IgD-negative memory B cell (primary cell): ENCODE measurements at regions not wholly inside any gene's neighbourhood (a gene's known extent, or its start where the extent isn't known, plus 50 kb on each side); places are given as distances from the start of the nearest gene placed in this dataset.

Experiments used
- H3K27ac Mint-ChIP-seq, 3 donors: one replicate each; pipeline ENCODE4 v1.8.0; 2020 to 2022; ENCODE audit warnings: mild to moderate bottlenecking in 3 of 3, mixed read lengths in 3 of 3, moderate library complexity in 1 of 3
- H3K27me3 Mint-ChIP-seq: one replicate; pipeline ENCODE4 v1.8.0; 2021; ENCODE audit warnings: mixed read lengths
- H3K36me3 Mint-ChIP-seq: one replicate; pipeline ENCODE4 v1.8.0; 2020; ENCODE audit warnings: mild to moderate bottlenecking, mixed read lengths
- H3K4me1 Mint-ChIP-seq, 3 donors: one replicate each; pipeline ENCODE4 v1.8.0; 2020 to 2022; ENCODE audit warnings: mixed read lengths in 3 of 3, mild to moderate bottlenecking in 1 of 3
- H3K4me3 Mint-ChIP-seq, 4 donors: one replicate each; pipeline ENCODE4 v1.8.0; 2020 to 2022; ENCODE audit warnings: mild to moderate bottlenecking in 4 of 4, mixed read lengths in 4 of 4, moderate library complexity in 3 of 4
- H3K9me3 Mint-ChIP-seq, 3 donors: one replicate each; pipeline ENCODE4 v1.8.0; 2020 to 2021; ENCODE audit warnings: mixed read lengths in 3 of 3, mild to moderate bottlenecking in 1 of 3

DNA sequence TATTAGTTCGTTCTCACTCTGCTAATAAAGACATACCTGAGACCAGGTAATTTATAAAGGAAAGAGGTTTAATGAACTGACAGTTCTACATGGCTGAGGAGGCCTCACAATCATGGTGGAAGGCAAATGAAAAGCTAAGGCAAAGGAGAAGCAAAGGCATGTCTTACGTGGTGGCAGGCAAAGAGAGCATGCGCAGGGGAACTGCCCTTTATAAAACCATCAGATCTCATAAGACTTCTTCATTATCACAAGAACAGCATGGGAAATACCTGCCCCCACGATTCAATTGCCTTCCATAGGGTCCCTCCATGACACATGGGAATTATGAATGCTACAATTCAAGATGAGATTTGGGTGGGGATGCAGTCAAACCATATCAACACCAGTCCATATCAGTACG, 133.5 kb downstream of the ZNF621 start:
- H3K4me1 Mint-ChIP-seq: peaks cover 3 to 19% (median 6%) of the 10 kb centered on the region in 3 donors
- H3K9me3 Mint-ChIP-seq: peaks cover 0 to 6% (median 2%) of the 10 kb centered on the region in 3 donors
- no peaks in the 10 kb centered on the region for H3K27me3 Mint-ChIP-seq
- no peak overlapping the region for H3K4me3 Mint-ChIP-seq
- no peaks in the 10 kb centered on the region for H3K36me3 Mint-ChIP-seq
- no peak overlapping the region for H3K27ac Mint-ChIP-seq

GRCh38 chr3:40660554-40660953, 135.8 kb downstream of the ZNF621 start:
- Mint-ChIP-seq H3K4me1 (peaks cover 3 to 19% (median 6%) of the 10 kb centered on the region in 3 donors), H3K9me3 (peaks cover 0 to 6% (median 2%) of the 10 kb centered on the region in 3 donors), H3K27me3 (no peaks in the 10 kb centered on the region), H3K4me3 (no peak overlapping the region), H3K27ac (no peak overlapping the region), H3K36me3 (peaks cover 2% of the 10 kb centered on the region)

GRCh38 chr3:40661284-40661683, 136.5 kb downstream of the ZNF621 start:
- Mint-ChIP-seq H3K4me1 (peaks cover 3 to 13% (median 9%) of the 10 kb centered on the region in 3 donors), H3K9me3 (peaks cover 2 to 6% (median 5%) of the 10 kb centered on the region in 3 donors), H3K36me3 (peaks cover 9% of the 10 kb centered on the region), H3K4me3 (no peak overlapping the region), H3K27me3 (no peaks in the 10 kb centered on the region), H3K27ac (no peak overlapping the region)

DNA sequence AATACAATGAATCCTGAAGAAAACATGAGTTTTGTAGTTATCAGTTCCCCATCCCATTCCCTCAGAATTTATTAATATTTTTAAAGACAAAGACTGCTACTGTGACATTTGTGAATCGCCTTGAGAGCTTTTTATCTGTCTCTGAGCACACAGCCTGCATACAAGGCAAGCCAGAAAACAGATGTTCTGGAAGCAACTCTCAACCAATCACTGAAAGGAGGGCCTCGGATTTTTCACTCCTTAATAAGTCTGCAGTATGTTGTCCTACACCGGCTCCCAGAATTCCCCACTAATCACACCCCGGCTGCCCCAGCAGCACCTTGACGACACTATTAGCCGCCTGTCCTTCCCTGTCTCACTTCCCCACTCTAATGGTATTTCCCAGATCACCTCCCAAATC, 138.5 kb downstream of the ZNF621 start:
- no peak overlapping the region for H3K4me3 Mint-ChIP-seq
- peaks cover 0 to 4% (median 2%) of the 10 kb centered on the region in 3 donors for H3K9me3 Mint-ChIP-seq

GRCh38 chr3:40669176-40669575, 144.4 kb downstream of the ZNF621 start:
- Mint-ChIP-seq H3K9me3 (peaks cover 2 to 4% (median 2%) of the 10 kb centered on the region in 3 donors), H3K27ac (peak overlapping the region in 1 of 3 donors; percentile 38), H3K27me3 (peaks cover 2% of the 10 kb centered on the region), H3K4me3 (no peak overlapping the region), H3K4me1 (peaks cover 5 to 11% (median 7%) of the 10 kb centered on the region in 3 donors), H3K36me3 (peaks cover 8% of the 10 kb centered on the region)

More for the DNA sequence above, 138.5 kb downstream of the ZNF621 start:
- Mint-ChIP-seq H3K27me3 (no peaks in the 10 kb centered on the region), H3K4me1 (peaks cover 3% of the 10 kb centered on the region in 3 donors), H3K36me3 (peaks cover 10% of the 10 kb centered on the region), H3K27ac (no peak overlapping the region)

GRCh38 chr3:40672861-40673260, 148.1 kb downstream of the ZNF621 start:
- peaks cover 2% of the 10 kb centered on the region for H3K27me3 Mint-ChIP-seq
- H3K27ac Mint-ChIP-seq: no peak overlapping the region
- peaks cover 2 to 11% (median 4%) of the 10 kb centered on the region in 3 donors for H3K9me3 Mint-ChIP-seq
- H3K36me3 Mint-ChIP-seq: no peaks in the 10 kb centered on the region
- H3K4me1 Mint-ChIP-seq: peaks cover 2 to 12% (median 7%) of the 10 kb centered on the region in 3 donors
- H3K4me3 Mint-ChIP-seq: no peak overlapping the region

- Mint-ChIP-seq H3K4me1 (peaks cover 14 to 32% (median 28%) of the 10 kb centered on the region in 3 donors), H3K27ac (no peak overlapping the region), H3K27me3 (no peaks in the 10 kb centered on the region), H3K4me3 (no peak overlapping the region), H3K36me3 (no peaks in the 10 kb centered on the region), H3K9me3 (peaks cover 2 to 11% (median 4%) of the 10 kb centered on the region in 3 donors)
Observed at GRCh38 chr3:40677321-40677720, 152.6 kb downstream of the ZNF621 start.

GRCh38 chr3:40677749-40678148, 153.0 kb downstream of the ZNF621 start:
- no peaks in the 10 kb centered on the region for H3K36me3 Mint-ChIP-seq
- H3K4me1 Mint-ChIP-seq: peaks cover 14 to 31% (median 28%) of the 10 kb centered on the region in 3 donors
- no peaks in the 10 kb centered on the region for H3K27me3 Mint-ChIP-seq
- H3K9me3 Mint-ChIP-seq: peaks cover 2 to 11% (median 4%) of the 10 kb centered on the region in 3 donors
- peak overlapping the region in 1 of 4 donors; percentile 18 for H3K4me3 Mint-ChIP-seq
- H3K27ac Mint-ChIP-seq: no peak overlapping the region

DNA sequence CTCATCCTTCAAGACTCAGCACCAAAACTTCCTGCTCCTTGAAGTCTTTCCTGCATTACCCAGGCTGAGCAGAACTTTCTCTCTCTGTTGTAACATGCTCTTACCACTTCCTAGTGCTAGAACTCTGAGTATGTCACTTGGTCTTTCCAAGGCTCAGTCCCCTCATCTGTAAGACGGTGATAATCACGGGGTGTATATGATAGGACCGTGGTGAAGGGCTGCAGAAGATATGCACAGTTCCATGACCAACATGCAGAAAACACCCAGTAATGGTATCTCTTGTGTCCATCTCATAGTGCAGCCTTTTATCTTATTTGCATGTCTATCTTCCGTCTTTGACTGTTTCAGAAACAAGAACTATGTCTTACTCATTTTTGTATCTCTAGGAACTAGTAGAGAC, 154.5 kb downstream of the ZNF621 start:
- Mint-ChIP-seq H3K27ac (no peak overlapping the region), H3K4me1 (peaks cover 12 to 25% (median 17%) of the 10 kb centered on the region in 3 donors), H3K4me3 (peak overlapping the region in 2 of 4 donors; percentile 12 to 75), H3K27me3 (no peaks in the 10 kb centered on the region), H3K36me3 (no peaks in the 10 kb centered on the region), H3K9me3 (peaks cover 2 to 8% (median 4%) of the 10 kb centered on the region in 3 donors)

DNA sequence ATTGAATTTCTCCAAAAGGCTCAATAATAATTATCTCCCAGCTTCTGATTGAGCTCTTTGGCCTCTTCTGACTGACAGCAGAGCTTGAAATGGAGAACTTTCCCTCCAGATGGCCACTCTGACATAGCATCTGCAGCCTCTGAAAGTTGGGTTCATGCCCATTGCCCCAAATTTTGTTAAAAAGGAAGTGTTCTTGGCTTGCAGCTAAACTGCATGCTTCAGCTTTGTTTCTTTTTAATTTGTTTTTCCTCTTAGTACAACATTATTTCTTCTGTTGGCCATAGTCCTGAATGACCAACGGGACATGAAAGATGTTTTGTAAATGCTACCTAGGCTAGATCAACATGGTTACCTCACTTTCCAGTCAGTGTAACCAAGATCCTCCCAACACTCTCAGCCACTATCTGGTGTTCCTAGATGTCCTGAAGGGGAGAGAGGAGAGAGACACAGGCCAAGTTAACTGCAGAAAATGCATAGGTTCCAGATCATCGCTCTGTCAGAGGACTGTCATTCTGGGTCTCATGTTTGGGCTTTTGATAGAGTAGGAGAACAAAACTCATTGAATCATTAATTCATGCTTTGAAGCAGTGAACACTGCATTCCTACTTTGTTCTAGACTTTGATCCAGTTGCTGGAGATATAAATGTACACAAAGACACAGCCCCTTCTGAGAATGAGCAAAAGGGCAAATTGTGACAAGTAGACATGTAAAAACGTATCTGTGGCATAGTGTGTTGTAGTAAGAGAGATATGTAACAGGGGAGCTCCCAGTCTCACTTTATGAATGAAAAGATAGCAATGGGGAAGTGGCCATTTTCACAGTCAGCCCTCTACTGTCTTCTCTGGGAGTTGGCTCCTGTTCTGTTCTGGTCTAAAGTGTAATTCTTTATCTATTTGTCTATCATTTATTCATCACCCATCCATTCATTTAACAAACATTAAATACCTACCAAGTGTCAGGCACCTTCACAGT, 156.2 kb downstream of the ZNF621 start:
- Mint-ChIP-seq H3K4me1 (peaks cover 12 to 25% (median 16%) of the 10 kb centered on the region in 3 donors), H3K4me3 (no peak overlapping the region), H3K27ac (peak overlapping the region in 1 of 3 donors; percentile 50), H3K27me3 (peaks cover 5% of the 10 kb centered on the region), H3K9me3 (no peaks in the 10 kb centered on the region), H3K36me3 (no peaks in the 10 kb centered on the region)

- H3K9me3 Mint-ChIP-seq: no peaks in the 10 kb centered on the region
- H3K36me3 Mint-ChIP-seq: peaks cover 4% of the 10 kb centered on the region
Observed at GRCh38 chr3:40681658-40682055, 156.9 kb downstream of the ZNF621 start.

DNA sequence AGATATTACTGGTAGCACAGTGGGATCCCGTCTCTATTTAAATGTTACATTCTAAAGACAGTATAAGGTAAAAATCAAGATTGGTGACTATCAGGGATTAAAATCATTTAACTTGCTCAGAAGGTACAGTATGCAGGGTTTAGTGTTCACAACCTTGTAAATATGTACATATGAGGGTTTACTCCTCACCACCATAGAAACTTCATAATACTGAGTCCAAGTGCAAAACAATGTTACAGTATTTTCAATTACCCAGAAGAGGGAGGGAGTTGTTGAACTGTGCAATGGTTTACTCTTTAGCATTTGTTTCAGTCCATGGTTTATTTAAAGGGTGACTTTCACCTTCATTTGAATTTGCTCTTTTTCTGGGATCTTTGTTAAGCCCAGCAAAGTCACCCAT, 165.1 kb downstream of the ZNF621 start:
- H3K9me3 Mint-ChIP-seq: no peaks in the 10 kb centered on the region
- no peak overlapping the region for H3K4me3 Mint-ChIP-seq
- no peak overlapping the region for H3K27ac Mint-ChIP-seq
- H3K4me1 Mint-ChIP-seq: peaks cover 0 to 6% (median 4%) of the 10 kb centered on the region in 3 donors
- peaks cover 6% of the 10 kb centered on the region for H3K36me3 Mint-ChIP-seq
- H3K27me3 Mint-ChIP-seq: peaks cover 16% of the 10 kb centered on the region

More at GRCh38 chr3:40681658-40682055, 156.9 kb downstream of the ZNF621 start:
- peaks cover 5% of the 10 kb centered on the region for H3K27me3 Mint-ChIP-seq
- peak overlapping the region in 1 of 3 donors; percentile 50 for H3K27ac Mint-ChIP-seq
- no peak overlapping the region for H3K4me3 Mint-ChIP-seq
- peaks cover 12 to 25% (median 16%) of the 10 kb centered on the region in 3 donors for H3K4me1 Mint-ChIP-seq

- Mint-ChIP-seq H3K27ac (peak overlapping the region in 1 of 3 donors; percentile 59), H3K27me3 (peaks cover 11% of the 10 kb centered on the region), H3K4me3 (peak overlapping the region in 1 of 4 donors; percentile 58), H3K9me3 (no peaks in the 10 kb centered on the region), H3K4me1 (peaks cover 0 to 6% (median 4%) of the 10 kb centered on the region in 3 donors), H3K36me3 (peaks cover 6% of the 10 kb centered on the region)
Observed at GRCh38 chr3:40690749-40691451, 166.1 kb downstream of the ZNF621 start.

DNA sequence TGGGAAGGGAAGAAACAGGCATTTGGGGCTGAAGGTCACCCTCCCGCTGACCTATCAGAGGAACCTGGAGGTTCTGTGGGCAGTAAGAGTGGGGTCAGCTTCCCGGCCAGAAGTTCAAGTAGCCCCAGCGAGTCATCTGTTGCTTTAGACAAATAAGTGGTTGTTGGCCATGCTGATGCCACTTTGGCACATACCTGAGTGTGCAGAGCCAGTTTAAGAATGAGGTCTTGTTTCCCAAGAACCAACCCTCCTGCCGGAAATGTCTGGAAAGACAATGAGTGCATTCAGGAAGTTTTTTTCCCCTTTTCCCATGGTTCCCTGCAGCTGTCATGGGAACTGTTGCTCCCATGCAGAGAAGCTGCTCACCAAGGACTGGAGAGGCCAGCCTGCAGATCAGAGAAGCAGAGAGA, 166.7 kb downstream of the ZNF621 start:
- Mint-ChIP-seq H3K9me3 (no peaks in the 10 kb centered on the region), H3K27ac (peak overlapping the region in 1 of 3 donors; percentile 59), H3K36me3 (peaks cover 3% of the 10 kb centered on the region), H3K4me1 (peaks cover 0 to 6% (median 4%) of the 10 kb centered on the region in 3 donors), H3K4me3 (no peak overlapping the region), H3K27me3 (peaks cover 11% of the 10 kb centered on the region)

GRCh38 chr3:40695848-40696247, 171.1 kb downstream of the ZNF621 start:
- H3K27me3 Mint-ChIP-seq: peaks cover 4% of the 10 kb centered on the region

More at GRCh38 chr3:40695848-40696247, 171.1 kb downstream of the ZNF621 start:
- no peak overlapping the region for H3K27ac Mint-ChIP-seq
- H3K36me3 Mint-ChIP-seq: peaks cover 2% of the 10 kb centered on the region
- H3K9me3 Mint-ChIP-seq: peaks cover 0 to 9% (median 4%) of the 10 kb centered on the region in 3 donors
- no peak overlapping the region for H3K4me3 Mint-ChIP-seq
- no peaks in the 10 kb centered on the region for H3K4me1 Mint-ChIP-seq
